Endothelial cell (in vitro differentiated cells): ENCODE measurements at regions not wholly inside any gene's neighbourhood (a gene's known extent, or its start where the extent isn't known, plus 50 kb on each side); places are given as distances from the start of the nearest gene placed in this dataset.

Experiments used
- DNase-seq: peaks from one replicate; pipeline ENCODE4 v3.0.0; 2021; ENCODE audit warnings: low spot score
- H3K27ac Mint-ChIP-seq: one replicate; pipeline ENCODE4 v1.8.0; 2021; ENCODE audit warnings: mixed read lengths, inconsistent platforms; ENCODE audit not compliant: unreplicated experiment
- H3K27me3 Mint-ChIP-seq: one replicate; pipeline ENCODE4 v1.8.0; 2021; ENCODE audit warnings: mild to moderate bottlenecking, moderate library complexity, mixed read lengths, inconsistent platforms; ENCODE audit not compliant: unreplicated experiment
- H3K36me3 Mint-ChIP-seq: one replicate; pipeline ENCODE4 v1.8.0; 2021; ENCODE audit warnings: mild to moderate bottlenecking, low read depth, mixed read lengths, inconsistent platforms; ENCODE audit not compliant: unreplicated experiment
- H3K4me1 Mint-ChIP-seq: one replicate; pipeline ENCODE4 v1.8.0; 2021; ENCODE audit warnings: mild to moderate bottlenecking, mixed read lengths, inconsistent platforms; ENCODE audit not compliant: unreplicated experiment
- H3K4me3 Mint-ChIP-seq: one replicate; pipeline ENCODE4 v1.8.0; 2021; ENCODE audit warnings: mild to moderate bottlenecking, mixed read lengths, inconsistent platforms; ENCODE audit not compliant: unreplicated experiment
- H3K9me3 Mint-ChIP-seq: one replicate; pipeline ENCODE4 v1.8.0; 2021; ENCODE audit warnings: mixed read lengths, inconsistent platforms; ENCODE audit not compliant: unreplicated experiment
- TF ChIP-seq, protein P1 (sequence below): fragments of 200-600 bp; sonication (generic); IDR thresholded peaks from one replicate; pipeline ENCODE4 v1.5.0; 2021; ENCODE audit warnings: antibody characterized with exemption; ENCODE audit not compliant: unreplicated experiment

DNA sequence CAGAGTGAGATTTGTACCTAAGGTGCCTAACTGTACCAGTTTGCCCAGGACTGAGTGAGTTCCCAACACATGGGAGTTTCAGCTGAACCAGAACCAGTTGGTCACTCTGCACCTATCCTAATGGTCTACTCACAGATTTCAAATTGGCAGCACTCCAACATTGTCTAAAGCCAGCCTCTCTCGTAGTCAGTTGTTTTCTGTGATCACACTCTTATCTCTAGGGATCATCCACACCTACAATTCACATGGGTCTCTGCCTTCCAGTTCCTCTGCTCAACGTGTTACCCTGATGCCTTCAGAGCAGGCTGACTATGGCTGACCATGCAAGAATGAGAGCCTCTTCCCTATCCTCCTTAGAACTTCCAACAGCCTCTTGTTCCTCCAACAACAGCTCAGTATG, 624.8 kb downstream of the NTRK3 start:
- H3K4me1 Mint-ChIP-seq, result no peaks in the 10 kb centered on the region
- H3K9me3 Mint-ChIP-seq, result no peaks in the 10 kb centered on the region
- no peak overlapping the region for H3K4me3 Mint-ChIP-seq
- DNase-seq, result no peak
- H3K27ac Mint-ChIP-seq, result no peak overlapping the region
- no peaks in the 10 kb centered on the region for H3K36me3 Mint-ChIP-seq
- TF ChIP-seq, protein P1, sequence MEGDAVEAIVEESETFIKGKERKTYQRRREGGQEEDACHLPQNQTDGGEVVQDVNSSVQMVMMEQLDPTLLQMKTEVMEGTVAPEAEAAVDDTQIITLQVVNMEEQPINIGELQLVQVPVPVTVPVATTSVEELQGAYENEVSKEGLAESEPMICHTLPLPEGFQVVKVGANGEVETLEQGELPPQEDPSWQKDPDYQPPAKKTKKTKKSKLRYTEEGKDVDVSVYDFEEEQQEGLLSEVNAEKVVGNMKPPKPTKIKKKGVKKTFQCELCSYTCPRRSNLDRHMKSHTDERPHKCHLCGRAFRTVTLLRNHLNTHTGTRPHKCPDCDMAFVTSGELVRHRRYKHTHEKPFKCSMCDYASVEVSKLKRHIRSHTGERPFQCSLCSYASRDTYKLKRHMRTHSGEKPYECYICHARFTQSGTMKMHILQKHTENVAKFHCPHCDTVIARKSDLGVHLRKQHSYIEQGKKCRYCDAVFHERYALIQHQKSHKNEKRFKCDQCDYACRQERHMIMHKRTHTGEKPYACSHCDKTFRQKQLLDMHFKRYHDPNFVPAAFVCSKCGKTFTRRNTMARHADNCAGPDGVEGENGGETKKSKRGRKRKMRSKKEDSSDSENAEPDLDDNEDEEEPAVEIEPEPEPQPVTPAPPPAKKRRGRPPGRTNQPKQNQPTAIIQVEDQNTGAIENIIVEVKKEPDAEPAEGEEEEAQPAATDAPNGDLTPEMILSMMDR, result no peak
- peaks cover 5% of the 10 kb centered on the region for H3K27me3 Mint-ChIP-seq

DNA sequence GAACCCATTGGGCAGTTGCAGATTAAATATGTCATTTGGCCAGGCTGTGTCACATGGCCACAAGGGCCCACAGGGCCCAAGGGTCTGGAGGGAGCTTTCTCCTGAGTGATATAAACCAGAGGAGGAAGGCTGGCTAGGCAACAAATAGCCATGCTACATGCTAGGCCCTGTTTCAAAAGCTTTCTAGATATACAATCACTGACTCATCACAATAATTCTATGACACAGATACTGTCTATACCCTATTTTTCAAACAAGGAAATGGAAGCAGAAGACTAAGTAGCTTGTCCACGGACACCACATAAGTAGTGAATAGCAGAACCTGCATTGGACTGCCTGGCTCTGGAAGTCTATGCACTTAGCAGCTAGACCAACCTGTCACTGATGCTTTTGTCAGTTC, 625.4 kb downstream of the NTRK3 start:
- no peak overlapping the region for H3K4me3 Mint-ChIP-seq
- H3K4me1 Mint-ChIP-seq, result no peaks in the 10 kb centered on the region
- H3K36me3 Mint-ChIP-seq, result no peaks in the 10 kb centered on the region
- no peak for DNase-seq
- no peak overlapping the region for H3K27ac Mint-ChIP-seq
- peaks cover 5% of the 10 kb centered on the region for H3K27me3 Mint-ChIP-seq
- no peaks in the 10 kb centered on the region for H3K9me3 Mint-ChIP-seq
- TF ChIP-seq, protein P1, result no peak

DNA sequence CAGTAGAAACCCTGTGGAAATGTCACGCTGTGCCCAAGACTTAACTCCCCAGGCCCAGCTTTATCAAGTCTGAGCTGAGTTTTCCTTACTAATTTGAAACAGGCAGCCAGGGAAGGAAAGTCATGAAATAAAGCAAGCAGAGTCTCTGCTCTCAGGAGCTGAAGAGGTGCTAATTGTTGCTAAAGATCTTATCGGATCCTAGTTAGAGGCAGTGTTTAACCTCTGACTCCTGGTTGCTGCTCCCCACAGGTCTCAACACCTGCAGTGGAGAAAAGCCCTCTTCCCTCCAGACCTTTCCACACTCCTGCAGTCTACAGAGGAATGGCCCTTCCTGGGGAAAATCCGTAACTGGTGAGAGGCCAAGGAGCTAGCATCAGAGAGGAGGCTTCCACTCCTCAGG, 628.2 kb downstream of the NTRK3 start:
- Mint-ChIP-seq H3K4me3 (no peak overlapping the region), H3K36me3 (no peaks in the 10 kb centered on the region)

GRCh38 chr15:87626860-87627259, 629.7 kb downstream of the NTRK3 start:
- TF ChIP-seq, protein P1, result no peak
- no peaks in the 10 kb centered on the region for H3K4me1 Mint-ChIP-seq
- H3K27me3 Mint-ChIP-seq, result peaks cover 2% of the 10 kb centered on the region
- no peaks in the 10 kb centered on the region for H3K36me3 Mint-ChIP-seq
- no peak for DNase-seq
- H3K4me3 Mint-ChIP-seq, result no peak overlapping the region
- H3K9me3 Mint-ChIP-seq, result no peaks in the 10 kb centered on the region
- H3K27ac Mint-ChIP-seq, result no peak overlapping the region

More for the DNA sequence above, 628.2 kb downstream of the NTRK3 start:
- Mint-ChIP-seq H3K27me3 (peaks cover 2% of the 10 kb centered on the region), H3K27ac (no peak overlapping the region), H3K4me1 (no peaks in the 10 kb centered on the region), H3K9me3 (no peaks in the 10 kb centered on the region)
- TF ChIP-seq, protein P1, result no peak
- no peak for DNase-seq

DNA sequence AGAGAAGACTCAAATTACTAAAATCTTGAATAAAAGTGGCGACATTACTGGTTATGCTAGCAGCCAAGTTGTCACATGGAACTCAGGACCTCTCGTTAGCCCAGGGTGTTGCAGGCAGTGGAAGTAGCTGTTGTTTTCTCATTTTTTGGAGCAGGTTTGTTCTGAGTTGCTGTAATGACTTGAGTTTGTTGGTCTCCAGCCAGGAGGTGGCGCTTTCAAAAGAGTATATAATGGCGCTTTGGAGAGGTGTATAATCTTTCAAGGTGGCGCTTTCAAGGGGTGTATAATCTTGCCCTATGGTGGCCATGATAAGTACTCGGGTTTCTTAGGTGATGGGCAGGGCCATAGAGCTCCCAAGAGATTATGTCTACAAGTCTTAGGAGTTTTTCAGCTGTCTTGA, 632.7 kb downstream of the NTRK3 start:
- H3K4me1 Mint-ChIP-seq, result peaks cover 2% of the 10 kb centered on the region
- DNase-seq, result peak; percentile 22
- no peaks in the 10 kb centered on the region for H3K27me3 Mint-ChIP-seq

More for the DNA sequence above, 632.7 kb downstream of the NTRK3 start:
- TF ChIP-seq, protein P1, result peak; percentile 38
- H3K4me3 Mint-ChIP-seq, result no peak overlapping the region
- H3K9me3 Mint-ChIP-seq, result no peaks in the 10 kb centered on the region
- H3K27ac Mint-ChIP-seq, result no peak overlapping the region
- no peaks in the 10 kb centered on the region for H3K36me3 Mint-ChIP-seq
